ENCODE measurements at regions not wholly inside any gene's neighbourhood (a gene's known extent, or its start where the extent isn't known, plus 50 kb on each side); places are given as distances from the start of the nearest gene placed in this dataset.

GRCh38 chr2:17101596-17101995 is 416.6 kb downstream of the RAD51AP2 start:
- POLR2A ChIA-PET = no interaction called here
- no peaks in the 10 kb centered on the region for H3K9me3 Mint-ChIP-seq (ENCODE audit: insufficient read depth)
- no peaks in the 10 kb centered on the region for H3K9me3 ChIP-seq (ENCODE audit: control extremely low read depth in 1 of 3, control insufficient read depth in 2 of 3, insufficient read depth in 1 of 3, low read length in 2 of 3)

GRCh38 chr2:17101091-17101490 is 417.1 kb downstream of the RAD51AP2 start:
- Histone ChIP-seq H3K4me1 (ENCODE audit: control insufficient read depth in 2 of 2, insufficient read depth in 2 of 2, low read length in 2 of 2) (peaks cover 6 to 11% of the 10 kb centered on the region in 2 donors), H3K4me2 (replicated peaks; ENCODE audit: low read depth, low read length, poor library complexity, severe bottlenecking) (no peak overlapping the region), H3K4me3 (ENCODE audit: control extremely low read depth in 1 of 5, extremely low read depth in 1 of 5, insufficient read depth in 1 of 5, low read depth in 2 of 5, low read length in 4 of 5) (no peak overlapping the region), H3K79me2 (ENCODE audit: control insufficient read depth, insufficient read depth, low read length) (no peaks in the 10 kb centered on the region), H3K9me3 (ENCODE audit: control extremely low read depth in 1 of 3, control insufficient read depth in 2 of 3, insufficient read depth in 1 of 3, low read length in 2 of 3) (no peaks in the 10 kb centered on the region), H4K20me1 (ENCODE audit: control insufficient read depth, insufficient read depth, low read length, poor library complexity, severe bottlenecking) (no peaks in the 10 kb centered on the region), H2AFZ (ENCODE audit: insufficient read depth, low read depth, low read length, poor library complexity, severe bottlenecking) (no peak overlapping the region), H3K36me3 (replicated peaks in 1 of 2; ENCODE audit: control extremely low read depth in 1 of 2, control insufficient read depth in 1 of 2, extremely low read depth in 1 of 2, insufficient read depth in 2 of 2, low read length in 1 of 2) (no peaks in the 10 kb centered on the region), H3K27ac (ENCODE audit: low read length in 2 of 2) (no peak overlapping the region), H3K9ac (ENCODE audit: low read length) (no peak overlapping the region), H3K27me3 (replicated peaks in 1 of 4; ENCODE audit: control extremely low read depth in 1 of 4, control insufficient read depth in 3 of 4, insufficient read depth in 4 of 4, low read length in 3 of 4) (no peaks in the 10 kb centered on the region)
- TF ChIP-seq EZH2 (IDR thresholded peaks at IDR 0.05; ENCODE audit: borderline replicate concordance, insufficient read depth, low read depth, low read length, poor library complexity, severe bottlenecking) = no peak
- TF ChIP-seq CTCF (IDR thresholded peaks at IDR 0.05) = no peak
- 77% methylated on average over 1 of the region's 1 CpG for WGBS (ENCODE audit: insufficient coverage)
- intact Hi-C loops (cut with micrococcal nuclease) = no loop called here
- CTCF ChIA-PET = no interaction called here
- no peaks in the 10 kb centered on the region for H3K9me3 Mint-ChIP-seq (ENCODE audit: insufficient read depth)
- ATAC-seq (ENCODE audit: low read depth) (no peak), DNase-seq (no peak)
- peaks cover 25% of the 10 kb centered on the region for H3K4me1 Mint-ChIP-seq
- POLR2A ChIA-PET = no interaction called here
- no peaks in the 10 kb centered on the region for H3K27me3 Mint-ChIP-seq
- H3K27ac Mint-ChIP-seq = no peak overlapping the region
- no peak overlapping the region for H3K4me3 Mint-ChIP-seq

More at GRCh38 chr2:17101596-17101995, 416.6 kb downstream of the RAD51AP2 start:
- H3K79me2 ChIP-seq (ENCODE audit: control insufficient read depth, insufficient read depth, low read length) = no peaks in the 10 kb centered on the region
- H4K20me1 ChIP-seq (ENCODE audit: control insufficient read depth, insufficient read depth, low read length, poor library complexity, severe bottlenecking) = no peaks in the 10 kb centered on the region
- no peak overlapping the region for H3K9ac ChIP-seq (ENCODE audit: low read length)
- H3K27ac Mint-ChIP-seq = no peak overlapping the region
- no peaks in the 10 kb centered on the region for H3K36me3 ChIP-seq (replicated peaks in 1 of 2; ENCODE audit: control extremely low read depth in 1 of 2, control insufficient read depth in 1 of 2, extremely low read depth in 1 of 2, insufficient read depth in 2 of 2, low read length in 1 of 2)
- WGBS (ENCODE audit: insufficient coverage) = 97% methylated on average over 4 of the region's 4 CpGs
- no peaks in the 10 kb centered on the region for H3K27me3 ChIP-seq (replicated peaks in 1 of 4; ENCODE audit: control extremely low read depth in 1 of 4, control insufficient read depth in 3 of 4, insufficient read depth in 4 of 4, low read length in 3 of 4)
- no peak overlapping the region for H3K4me2 ChIP-seq (replicated peaks; ENCODE audit: low read depth, low read length, poor library complexity, severe bottlenecking)
- DNase-seq (no peak), ATAC-seq (ENCODE audit: low read depth) (no peak)
- no peak overlapping the region for H3K27ac ChIP-seq (ENCODE audit: low read length in 2 of 2)
- H3K4me3 ChIP-seq (ENCODE audit: control extremely low read depth in 1 of 5, extremely low read depth in 1 of 5, insufficient read depth in 1 of 5, low read depth in 2 of 5, low read length in 4 of 5) = no peak overlapping the region
- peaks cover 29% of the 10 kb centered on the region for H3K4me1 Mint-ChIP-seq
- no peak overlapping the region for H3K4me3 Mint-ChIP-seq
- peaks cover 6 to 11% of the 10 kb centered on the region in 2 donors for H3K4me1 ChIP-seq (ENCODE audit: control insufficient read depth in 2 of 2, insufficient read depth in 2 of 2, low read length in 2 of 2)
- no peak overlapping the region for H2AFZ ChIP-seq (ENCODE audit: insufficient read depth, low read depth, low read length, poor library complexity, severe bottlenecking)
- no peaks in the 10 kb centered on the region for H3K27me3 Mint-ChIP-seq
- TF ChIP-seq EZH2 (IDR thresholded peaks at IDR 0.05; ENCODE audit: borderline replicate concordance, insufficient read depth, low read depth, low read length, poor library complexity, severe bottlenecking) (no peak), CTCF (IDR thresholded peaks at IDR 0.05) (no peak)
- CTCF ChIA-PET = no interaction called here
- intact Hi-C loops (cut with micrococcal nuclease) = no loop called here
